ENCODE measurements at regions not wholly inside any gene's neighbourhood (a gene's known extent, or its start where the extent isn't known, plus 50 kb on each side); places are given as distances from the start of the nearest gene placed in this dataset.

GRCh38 chr4:149108626-149109025 is 666.4 kb upstream of the NR3C2 start:
- TF ChIP-seq ZFP3 (tag by site-specific recombination; IDR thresholded peaks at IDR 0.05; ENCODE audit: low read depth) (no peak), CTCF (tag by site-specific recombination; IDR thresholded peaks at IDR 0.05) (no peak), YY1 (tag by site-specific recombination; IDR thresholded peaks at IDR 0.05) (no peak), ZNF16 (tag by site-specific recombination; IDR thresholded peaks at IDR 0.05; ENCODE audit: low read depth) (no peak), ZNF366 (tag by site-specific recombination; conservative IDR thresholded peaks at IDR 0.05) (no peak), HOXA7 (CRISPR knock-in tag; IDR thresholded peaks at IDR 0.05; ENCODE audit: borderline replicate concordance) (no peak), BCL6B (tag by site-specific recombination; IDR thresholded peaks at IDR 0.05) (no peak), REST (tag by site-specific recombination; IDR thresholded peaks at IDR 0.05) (no peak), PBX3 (CRISPR knock-in tag; IDR thresholded peaks at IDR 0.05) (no peak), MYNN (tag by site-specific recombination; IDR thresholded peaks at IDR 0.05; ENCODE audit: borderline replicate concordance) (no peak), ZBTB44 (tag by site-specific recombination; IDR thresholded peaks at IDR 0.05) (no peak), SETDB1 (IDR thresholded peaks at IDR 0.05; ENCODE audit: insufficient read length, low read length) (no peak), ZNF311 (tag by site-specific recombination; IDR thresholded peaks at IDR 0.05; ENCODE audit: borderline replicate concordance) (no peak), ZNF174 (tag by site-specific recombination; IDR thresholded peaks at IDR 0.05) (no peak)
